ENCODE measurements at regions not wholly inside any gene's neighbourhood (a gene's known extent, or its start where the extent isn't known, plus 50 kb on each side); places are given as distances from the start of the nearest gene placed in this dataset.
"Not testable (repeated sequence)": the region's sequence is repeated elsewhere in the genome, so short reads cannot be mapped to it uniquely, and the experiment has no call there.

DNA sequence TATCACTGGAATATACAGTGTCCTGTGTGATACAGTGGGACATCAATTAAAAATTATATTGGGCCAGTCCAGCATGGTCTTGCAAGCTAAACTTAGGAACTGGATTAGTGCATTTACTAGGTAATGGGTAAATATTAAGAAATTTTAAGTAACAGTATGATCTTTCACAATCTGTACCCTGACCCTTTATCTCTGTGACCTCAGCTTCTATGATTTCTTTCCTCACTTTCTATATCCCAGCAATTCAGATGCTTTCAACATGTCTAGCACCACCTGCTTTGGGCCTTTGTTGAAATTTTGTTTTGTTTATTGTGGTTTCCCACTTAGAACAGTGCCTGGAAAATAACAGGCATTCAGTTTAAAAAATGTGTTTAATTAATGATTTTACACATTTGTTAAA, 2295.4 kb downstream of the ARAP2 start:
- no peak for FAIRE-seq
- Histone ChIP-seq H3K27ac (no peak overlapping the region), H3K4me2 (no peak overlapping the region), H3K4me1 (no peaks in the 10 kb centered on the region), H3K9me3 (no peaks in the 10 kb centered on the region), H3K4me3 (no peak overlapping the region)
- ChIA-PET POLR2A (no interaction called here), CTCF (no interaction called here)
- no peak for ATAC-seq
- no peak for DNase-seq (ENCODE audit: low read depth in 1 of 2, low spot score in 1 of 2)
- TF ChIP-seq SMC3 (IDR thresholded peaks at IDR 0.05) (no peak), JUN (IDR thresholded peaks at IDR 0.05) (no peak), SREBF2 (IDR thresholded peaks at IDR 0.05) (no peak), RFX5 (IDR thresholded peaks at IDR 0.05) (no peak), NR3C1 (IDR thresholded peaks at IDR 0.05) (no peak), BHLHE40 (IDR thresholded peaks at IDR 0.05; ENCODE audit: low read depth, low read length) (no peak), FOSB (CRISPR knock-in tag; IDR thresholded peaks at IDR 0.05) (no peak), RARB (CRISPR knock-in tag; IDR thresholded peaks at IDR 0.05) (no peak), KDM1A (IDR thresholded peaks at IDR 0.05; ENCODE audit: low read depth) (no peak), CBX8 (IDR thresholded peaks at IDR 0.05) (no peak), NFE2L2 (conservative IDR thresholded peaks at IDR 0.05; ENCODE audit: low read length) (no peak), ZNF302 (CRISPR knock-in tag; IDR thresholded peaks at IDR 0.05) (no peak), FOSL2 (IDR thresholded peaks at IDR 0.05) (no peak), FOSL2 (CRISPR knock-in tag; IDR thresholded peaks at IDR 0.05) (no peak)
- TF ChIP-seq, protein P1, sequence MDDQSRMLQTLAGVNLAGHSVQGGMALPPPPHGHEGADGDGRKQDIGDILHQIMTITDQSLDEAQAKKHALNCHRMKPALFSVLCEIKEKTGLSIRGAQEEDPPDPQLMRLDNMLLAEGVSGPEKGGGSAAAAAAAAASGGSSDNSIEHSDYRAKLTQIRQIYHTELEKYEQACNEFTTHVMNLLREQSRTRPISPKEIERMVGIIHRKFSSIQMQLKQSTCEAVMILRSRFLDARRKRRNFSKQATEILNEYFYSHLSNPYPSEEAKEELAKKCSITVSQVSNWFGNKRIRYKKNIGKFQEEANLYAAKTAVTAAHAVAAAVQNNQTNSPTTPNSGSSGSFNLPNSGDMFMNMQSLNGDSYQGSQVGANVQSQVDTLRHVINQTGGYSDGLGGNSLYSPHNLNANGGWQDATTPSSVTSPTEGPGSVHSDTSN (IDR thresholded peaks at IDR 0.05) = no peak
- TF ChIP-seq, protein P2, sequence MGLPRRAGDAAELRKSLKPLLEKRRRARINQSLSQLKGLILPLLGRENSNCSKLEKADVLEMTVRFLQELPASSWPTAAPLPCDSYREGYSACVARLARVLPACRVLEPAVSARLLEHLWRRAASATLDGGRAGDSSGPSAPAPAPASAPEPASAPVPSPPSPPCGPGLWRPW (IDR thresholded peaks at IDR 0.05) = no peak
- TF ChIP-seq, protein P3, sequence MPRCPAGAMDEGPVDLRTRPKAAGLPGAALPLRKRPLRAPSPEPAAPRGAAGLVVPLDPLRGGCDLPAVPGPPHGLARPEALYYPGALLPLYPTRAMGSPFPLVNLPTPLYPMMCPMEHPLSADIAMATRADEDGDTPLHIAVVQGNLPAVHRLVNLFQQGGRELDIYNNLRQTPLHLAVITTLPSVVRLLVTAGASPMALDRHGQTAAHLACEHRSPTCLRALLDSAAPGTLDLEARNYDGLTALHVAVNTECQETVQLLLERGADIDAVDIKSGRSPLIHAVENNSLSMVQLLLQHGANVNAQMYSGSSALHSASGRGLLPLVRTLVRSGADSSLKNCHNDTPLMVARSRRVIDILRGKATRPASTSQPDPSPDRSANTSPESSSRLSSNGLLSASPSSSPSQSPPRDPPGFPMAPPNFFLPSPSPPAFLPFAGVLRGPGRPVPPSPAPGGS (IDR thresholded peaks at IDR 0.05) = no peak

DNA sequence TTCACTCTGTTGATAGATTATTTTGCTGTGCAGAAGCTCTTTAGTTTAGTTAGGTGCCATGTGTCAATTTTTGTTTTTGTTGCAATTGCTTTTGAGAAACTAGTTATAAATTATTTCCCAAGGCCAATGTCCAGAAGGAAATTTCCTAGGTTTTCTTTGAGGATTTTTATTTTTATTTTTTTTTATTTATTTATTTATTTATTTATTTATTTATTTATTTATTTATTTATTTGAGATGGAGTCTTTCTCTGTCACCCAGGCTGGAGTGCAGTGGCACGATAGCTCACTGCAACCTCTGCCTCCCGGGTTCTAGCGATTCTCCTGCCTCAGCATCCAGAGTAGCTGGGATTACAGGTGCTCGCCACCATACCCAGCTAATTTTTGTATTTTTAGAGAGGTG, 2290.5 kb downstream of the ARAP2 start:
- H3K4me3 ChIP-seq; POLR2A ChIA-PET; H3K4me2 ChIP-seq; DNase-seq (ENCODE audit: low read depth in 1 of 2, low spot score in 1 of 2); ATAC-seq; H3K4me1 ChIP-seq; FAIRE-seq; H3K27ac ChIP-seq; CTCF ChIA-PET; H3K9me3 ChIP-seq: not testable (repeated sequence)
- peak; percentile 20; the same call in 1 of the 2 replicates for TF ChIP-seq ZC3H11A (IDR thresholded peaks at IDR 0.05)
- WGBS (ENCODE audit: missing lambda C conversion rate) = 55% methylated on average over 4 of the region's 4 CpGs

DNA sequence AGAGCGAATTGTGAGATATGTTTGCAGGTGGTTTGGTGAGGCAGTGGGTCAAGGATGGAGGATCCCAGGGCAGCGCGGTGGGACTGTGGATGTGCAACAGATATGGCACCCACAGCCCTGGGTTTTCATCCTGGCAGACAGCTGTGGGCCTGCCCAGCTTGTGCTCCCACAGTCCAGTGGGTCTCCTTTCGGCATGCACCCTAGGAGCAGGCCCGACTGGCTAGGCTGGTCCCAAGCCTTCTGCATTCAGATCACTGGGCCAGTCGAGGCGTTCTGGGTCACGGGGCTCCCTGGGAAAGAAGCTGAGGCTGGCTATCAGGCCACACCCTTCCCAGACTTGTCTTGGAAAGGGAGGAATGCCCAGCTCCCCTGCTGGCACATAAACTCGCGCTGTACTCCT, 2289.6 kb downstream of the ARAP2 start:
- TF ChIP-seq HOXA7 (CRISPR knock-in tag; IDR thresholded peaks at IDR 0.05) (no peak), EHF (CRISPR knock-in tag; IDR thresholded peaks at IDR 0.05) (no peak), FOSB (CRISPR knock-in tag; IDR thresholded peaks at IDR 0.05) (no peak), ZFP36 (IDR thresholded peaks at IDR 0.05; ENCODE audit: borderline replicate concordance, partially characterized antibody) (no peak), PHF8 (IDR thresholded peaks at IDR 0.05; ENCODE audit: borderline replicate concordance, low read depth) (no peak)
- 62% methylated on average over 8 of the region's 10 CpGs for whole genome bisulfite sequencing (ENCODE audit: missing lambda C conversion rate)
- no peak overlapping the region for H3K4me2 ChIP-seq
- no peak for FAIRE-seq
- no peak for DNase-seq (ENCODE audit: low read depth in 1 of 2, low spot score in 1 of 2)
- CTCF ChIA-PET = no interaction called here
- no peaks in the 10 kb centered on the region for H3K4me1 ChIP-seq
- POLR2A ChIA-PET = no interaction called here
- no peak overlapping the region for H3K4me3 ChIP-seq
- no peak overlapping the region for H3K27ac ChIP-seq
- no peak for ATAC-seq
- no peaks in the 10 kb centered on the region for H3K9me3 ChIP-seq

DNA sequence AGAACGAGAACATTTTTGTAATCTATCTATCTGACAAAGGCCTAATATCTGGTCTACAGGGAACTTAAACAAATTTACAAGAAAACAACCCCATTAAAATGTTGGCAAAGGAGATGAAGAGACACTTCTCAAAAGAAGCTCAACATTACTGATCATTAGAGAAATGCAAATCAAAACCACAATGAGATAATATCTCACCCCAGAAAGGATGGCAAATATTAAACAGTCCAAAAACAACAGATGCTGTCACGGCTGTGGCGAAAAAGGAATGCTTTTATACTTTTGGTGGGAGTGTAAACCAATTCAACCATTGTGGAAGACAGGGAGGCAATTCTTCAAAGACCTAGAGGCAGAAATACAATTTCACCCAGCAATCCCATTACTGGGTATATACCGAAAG, 2284.8 kb downstream of the ARAP2 start:
- H3K9me3 ChIP-seq = no peaks in the 10 kb centered on the region
- FAIRE-seq = no peak
- ChIA-PET POLR2A (no interaction called here), CTCF (no interaction called here)
- ATAC-seq = no peak
- no peaks in the 10 kb centered on the region for H3K4me1 ChIP-seq
- no peak overlapping the region for H3K4me3 ChIP-seq
- no peak overlapping the region for H3K4me2 ChIP-seq
- no peak for DNase-seq (ENCODE audit: low read depth in 1 of 2, low spot score in 1 of 2)
- no peak overlapping the region for H3K27ac ChIP-seq
- WGBS (ENCODE audit: missing lambda C conversion rate) = 57% methylated on average over 4 of the region's 4 CpGs
- TF ChIP-seq NR3C1 (IDR thresholded peaks at IDR 0.05) = no peak
- no peak for TF ChIP-seq CBX2 (IDR thresholded peaks at IDR 0.05; ENCODE audit: borderline replicate concordance, low read depth)
- TF ChIP-seq POLR2A (IDR thresholded peaks at IDR 0.05; ENCODE audit: low read length) = no peak
- TF ChIP-seq PHF8 (IDR thresholded peaks at IDR 0.05; ENCODE audit: borderline replicate concordance, low read depth) = no peak
- TF ChIP-seq EP300 (IDR thresholded peaks at IDR 0.05) = no peak
- TF ChIP-seq FOSB (CRISPR knock-in tag; IDR thresholded peaks at IDR 0.05) = no peak
- TF ChIP-seq, protein P3 (IDR thresholded peaks at IDR 0.05) = no peak
- no peak for TF ChIP-seq ZFP36 (IDR thresholded peaks at IDR 0.05; ENCODE audit: borderline replicate concordance, partially characterized antibody)
- TF ChIP-seq, protein P4, sequence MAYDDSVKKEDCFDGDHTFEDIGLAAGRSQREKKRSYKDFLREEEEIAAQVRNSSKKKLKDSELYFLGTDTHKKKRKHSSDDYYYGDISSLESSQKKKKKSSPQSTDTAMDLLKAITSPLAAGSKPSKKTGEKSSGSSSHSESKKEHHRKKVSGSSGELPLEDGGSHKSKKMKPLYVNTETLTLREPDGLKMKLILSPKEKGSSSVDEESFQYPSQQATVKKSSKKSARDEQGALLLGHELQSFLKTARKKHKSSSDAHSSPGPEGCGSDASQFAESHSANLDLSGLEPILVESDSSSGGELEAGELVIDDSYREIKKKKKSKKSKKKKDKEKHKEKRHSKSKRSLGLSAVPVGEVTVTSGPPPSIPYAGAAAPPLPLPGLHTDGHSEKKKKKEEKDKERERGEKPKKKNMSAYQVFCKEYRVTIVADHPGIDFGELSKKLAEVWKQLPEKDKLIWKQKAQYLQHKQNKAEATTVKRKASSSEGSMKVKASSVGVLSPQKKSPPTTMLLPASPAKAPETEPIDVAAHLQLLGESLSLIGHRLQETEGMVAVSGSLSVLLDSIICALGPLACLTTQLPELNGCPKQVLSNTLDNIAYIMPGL (CRISPR knock-in tag; IDR thresholded peaks at IDR 0.05; ENCODE audit: borderline replicate concordance) = no peak
- TF ChIP-seq, protein P5, sequence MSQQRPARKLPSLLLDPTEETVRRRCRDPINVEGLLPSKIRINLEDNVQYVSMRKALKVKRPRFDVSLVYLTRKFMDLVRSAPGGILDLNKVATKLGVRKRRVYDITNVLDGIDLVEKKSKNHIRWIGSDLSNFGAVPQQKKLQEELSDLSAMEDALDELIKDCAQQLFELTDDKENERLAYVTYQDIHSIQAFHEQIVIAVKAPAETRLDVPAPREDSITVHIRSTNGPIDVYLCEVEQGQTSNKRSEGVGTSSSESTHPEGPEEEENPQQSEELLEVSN (IDR thresholded peaks at IDR 0.05; ENCODE audit: borderline replicate concordance, low read depth) = no peak
- no peak for TF ChIP-seq MAFK (IDR thresholded peaks at IDR 0.05; ENCODE audit: partially characterized antibody)
- TF ChIP-seq KDM1A (IDR thresholded peaks at IDR 0.05; ENCODE audit: low read depth) = no peak
- no peak for TF ChIP-seq POLR2AphosphoS2 (conservative IDR thresholded peaks at IDR 0.05; ENCODE audit: low read length)
